ENCODE measurements at regions not wholly inside any gene's neighbourhood (a gene's known extent, or its start where the extent isn't known, plus 50 kb on each side); places are given as distances from the start of the nearest gene placed in this dataset.

DNA sequence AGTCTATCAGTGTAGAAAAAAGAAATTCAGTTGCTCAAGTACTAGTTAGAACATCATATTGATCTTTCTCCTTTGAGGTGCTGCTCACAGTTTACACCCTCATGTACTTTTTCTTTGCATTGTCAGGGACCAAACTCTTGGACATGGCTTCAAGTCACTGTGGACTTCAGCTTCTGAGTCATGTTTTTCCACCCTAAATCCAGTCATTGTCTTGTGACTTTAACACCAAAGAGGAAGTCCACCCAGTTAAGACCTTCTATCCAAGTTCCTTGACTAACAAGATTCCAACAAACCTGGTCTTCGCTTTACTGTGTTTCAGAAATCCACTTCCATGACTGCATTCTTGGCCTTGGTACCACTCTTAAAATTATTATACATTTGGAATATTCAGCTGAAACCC, 206.7 kb upstream of the ARGLU1 start:
- TF ChIP-seq, protein P1, sequence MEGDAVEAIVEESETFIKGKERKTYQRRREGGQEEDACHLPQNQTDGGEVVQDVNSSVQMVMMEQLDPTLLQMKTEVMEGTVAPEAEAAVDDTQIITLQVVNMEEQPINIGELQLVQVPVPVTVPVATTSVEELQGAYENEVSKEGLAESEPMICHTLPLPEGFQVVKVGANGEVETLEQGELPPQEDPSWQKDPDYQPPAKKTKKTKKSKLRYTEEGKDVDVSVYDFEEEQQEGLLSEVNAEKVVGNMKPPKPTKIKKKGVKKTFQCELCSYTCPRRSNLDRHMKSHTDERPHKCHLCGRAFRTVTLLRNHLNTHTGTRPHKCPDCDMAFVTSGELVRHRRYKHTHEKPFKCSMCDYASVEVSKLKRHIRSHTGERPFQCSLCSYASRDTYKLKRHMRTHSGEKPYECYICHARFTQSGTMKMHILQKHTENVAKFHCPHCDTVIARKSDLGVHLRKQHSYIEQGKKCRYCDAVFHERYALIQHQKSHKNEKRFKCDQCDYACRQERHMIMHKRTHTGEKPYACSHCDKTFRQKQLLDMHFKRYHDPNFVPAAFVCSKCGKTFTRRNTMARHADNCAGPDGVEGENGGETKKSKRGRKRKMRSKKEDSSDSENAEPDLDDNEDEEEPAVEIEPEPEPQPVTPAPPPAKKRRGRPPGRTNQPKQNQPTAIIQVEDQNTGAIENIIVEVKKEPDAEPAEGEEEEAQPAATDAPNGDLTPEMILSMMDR (IDR thresholded peaks at IDR 0.05), result no peak
- TF ChIP-seq POLR2A (IDR thresholded peaks at IDR 0.05), result no peak
